Small intestine (tissue), 7 donors: ENCODE measurements at regions not wholly inside any gene's neighbourhood (a gene's known extent, or its start where the extent isn't known, plus 50 kb on each side); places are given as distances from the start of the nearest gene placed in this dataset.

ENCODE experiments used
- DNase-seq, 2 donors: peaks; one replicate each; pipeline versions ENCODE4 v3.0.0 to v3.0.0-alpha.2; 2013
- FAIRE-seq: peaks from 2 replicates; lab custom pipeline; 2012; peaks lifted over from hg19 to GRCh38; lab: Jason Lieb, UNC
- H3K27ac ChIP-seq, 3 donors: one replicate each; pipeline ENCODE4 v1.5.1; 2013; ENCODE audit warnings: low read length in 2 of 3, mild to moderate bottlenecking in 2 of 3, control low read depth in 1 of 3, inconsistent platforms in 1 of 3, low read depth in 1 of 3, moderate library complexity in 1 of 3
- H3K27me3 ChIP-seq, 3 donors: one replicate each; pipeline ENCODE4 v1.6.1; 2013; ENCODE audit warnings: low read length in 3 of 3, inconsistent platforms in 1 of 3; ENCODE audit not compliant: control insufficient read depth in 3 of 3, insufficient read depth in 3 of 3
- H3K36me3 ChIP-seq, 3 donors: one replicate each; pipeline ENCODE4 v1.6.1; 2013; ENCODE audit warnings: low read length in 3 of 3, inconsistent platforms in 1 of 3, low read depth in 1 of 3, mild to moderate bottlenecking in 1 of 3, moderate library complexity in 1 of 3; ENCODE audit not compliant: control insufficient read depth in 3 of 3, insufficient read depth in 2 of 3
- H3K4me1 ChIP-seq, 3 donors: one replicate each; pipeline ENCODE4 v1.6.1; 2013; ENCODE audit warnings: low read length in 2 of 3, inconsistent platforms in 1 of 3, low read depth in 1 of 3, mild to moderate bottlenecking in 1 of 3, moderate library complexity in 1 of 3; ENCODE audit not compliant: control insufficient read depth in 3 of 3, insufficient read depth in 2 of 3
- H3K4me3 ChIP-seq, 3 donors: one replicate each; pipeline ENCODE4 v1.5.1; 2013; ENCODE audit warnings: low read length in 3 of 3, control low read depth in 1 of 3, inconsistent platforms in 1 of 3, low read depth in 1 of 3, mild to moderate bottlenecking in 1 of 3, moderate library complexity in 1 of 3
- H3K9me3 ChIP-seq, 2 donors: one replicate each; pipeline ENCODE4 v1.6.1; 2013; ENCODE audit warnings: low read depth in 1 of 2, low read length in 1 of 2; ENCODE audit not compliant: control insufficient read depth in 2 of 2, insufficient read depth in 1 of 2
- WGBS, 3 donors: extraction: QIAGEN DNeasy Blood & Tissue Kit; methylation state at CpG; one replicate each; pipeline ENCODE4 v1.1.7; 2013; 5-methylcytosine and 5-hydroxymethylcytosine counted together
- donor health status: healthy with polysubstance abuse.
- donor health status: control.
- donor health status: control.
- donor health status: Bipolar disorder and iron deficiency.
- donor health status: healthy.

GRCh38 chr6:140252099-140252498 lies 877.7 kb upstream of the CITED2 start:
- H3K27me3 ChIP-seq = no peaks in the 10 kb centered on the region
- no peak overlapping the region for H3K4me3 ChIP-seq
- 86 to 95% (median 93%) methylated on average over 2 of the region's 2 CpGs for WGBS, 3 donors
- no peaks in the 10 kb centered on the region for H3K36me3 ChIP-seq
- DNase-seq (no peak), FAIRE-seq (no peak)
- no peaks in the 10 kb centered on the region for H3K9me3 ChIP-seq
- H3K4me1 ChIP-seq = no peaks in the 10 kb centered on the region
- no peak overlapping the region for H3K27ac ChIP-seq

- no peaks in the 10 kb centered on the region for H3K9me3 ChIP-seq
- 74 to 82% (median 77%) methylated on average over 8 of the region's 8 CpGs for WGBS, 3 donors
- no peaks in the 10 kb centered on the region for H3K4me1 ChIP-seq
- no peaks in the 10 kb centered on the region for H3K27me3 ChIP-seq
- no peak overlapping the region for H3K4me3 ChIP-seq
- H3K27ac ChIP-seq = no peak overlapping the region
- H3K36me3 ChIP-seq = no peaks in the 10 kb centered on the region
- DNase-seq (no peak), FAIRE-seq (no peak)
Measured at GRCh38 chr6:140245296-140246040, 871.0 kb upstream of the CITED2 start.

- whole genome bisulfite sequencing, 3 donors = 59 to 80% (median 72%) methylated on average over 3 of the region's 3 CpGs
- no peaks in the 10 kb centered on the region for H3K27me3 ChIP-seq
- no peak overlapping the region for H3K4me3 ChIP-seq
- no peak for FAIRE-seq
- no peaks in the 10 kb centered on the region for H3K9me3 ChIP-seq
- no peaks in the 10 kb centered on the region for H3K4me1 ChIP-seq
- no peaks in the 10 kb centered on the region for H3K36me3 ChIP-seq
- no peak overlapping the region for H3K27ac ChIP-seq
- DNase-seq = no peak
Measured at GRCh38 chr6:140237251-140237650, 862.8 kb upstream of the CITED2 start.

GRCh38 chr6:140236732-140237131 lies 862.3 kb upstream of the CITED2 start:
- Histone ChIP-seq H3K9me3 (peaks cover 0 to 3% of the 10 kb centered on the region in 2 donors), H3K4me3 (no peak overlapping the region), H3K27me3 (no peaks in the 10 kb centered on the region), H3K4me1 (no peaks in the 10 kb centered on the region), H3K27ac (no peak overlapping the region), H3K36me3 (no peaks in the 10 kb centered on the region)
- FAIRE-seq (no peak), DNase-seq (no peak)
- 48 to 88% (median 64%) methylated on average over 3 of the region's 3 CpGs for WGBS, 3 donors

- WGBS, 3 donors = 51 to 65% (median 52%) methylated on average over 2 of the region's 2 CpGs
- Histone ChIP-seq H3K27ac (no peak overlapping the region), H3K27me3 (no peaks in the 10 kb centered on the region), H3K9me3 (peaks cover 0 to 3% of the 10 kb centered on the region in 2 donors), H3K4me1 (no peaks in the 10 kb centered on the region), H3K36me3 (no peaks in the 10 kb centered on the region), H3K4me3 (no peak overlapping the region)
- FAIRE-seq = no peak
- peak in 1 of 2 donors; percentile 52 for DNase-seq
Measured at GRCh38 chr6:140230282-140230681, 855.8 kb upstream of the CITED2 start.

- no peak overlapping the region for H3K27ac ChIP-seq
- H3K27me3 ChIP-seq = no peaks in the 10 kb centered on the region
- FAIRE-seq = no peak
- no peak for DNase-seq
- no peaks in the 10 kb centered on the region for H3K4me1 ChIP-seq
- H3K36me3 ChIP-seq = no peaks in the 10 kb centered on the region
- WGBS, 3 donors = 88 to 95% (median 90%) methylated on average over 1 of the region's 1 CpG
- peaks cover 0 to 3% of the 10 kb centered on the region in 2 donors for H3K9me3 ChIP-seq
- H3K4me3 ChIP-seq = no peak overlapping the region
Measured at GRCh38 chr6:140228491-140228890, 854.0 kb upstream of the CITED2 start.

GRCh38 chr6:140226637-140227036 lies 852.2 kb upstream of the CITED2 start:
- Histone ChIP-seq H3K4me1 (no peaks in the 10 kb centered on the region), H3K27ac (no peak overlapping the region), H3K27me3 (no peaks in the 10 kb centered on the region), H3K9me3 (no peaks in the 10 kb centered on the region), H3K4me3 (no peak overlapping the region), H3K36me3 (no peaks in the 10 kb centered on the region)
- no peak for FAIRE-seq
- DNase-seq = no peak

- H3K36me3 ChIP-seq = no peaks in the 10 kb centered on the region
- DNase-seq = no peak
- 72 to 75% (median 73%) methylated on average over 2 of the region's 2 CpGs for WGBS, 3 donors
- no peak overlapping the region for H3K27ac ChIP-seq
- H3K27me3 ChIP-seq = no peaks in the 10 kb centered on the region
- H3K9me3 ChIP-seq = no peaks in the 10 kb centered on the region
- no peaks in the 10 kb centered on the region for H3K4me1 ChIP-seq
- no peak for FAIRE-seq
- no peak overlapping the region for H3K4me3 ChIP-seq
Measured at GRCh38 chr6:140225701-140226436, 851.4 kb upstream of the CITED2 start.
